GM19025 (cell line): ENCODE measurements at regions not wholly inside any gene's neighbourhood (a gene's known extent, or its start where the extent isn't known, plus 50 kb on each side); places are given as distances from the start of the nearest gene placed in this dataset.
"Not testable (repeated sequence)": the region's sequence is repeated elsewhere in the genome, so short reads cannot be mapped to it uniquely, and the experiment has no call there.

ENCODE experiments used
- ATAC-seq: cut with Tn5 transposase; IDR thresholded peaks from one replicate; pipeline ENCODE4 v1.9.1; 2021; ENCODE audit warnings: mild to moderate bottlenecking, low read depth, moderate library complexity; ENCODE audit not compliant: unreplicated experiment

- ATAC-seq: no peak
Measured at GRCh38 chr6:153325661-153326060, 194.6 kb upstream of the RGS17 start.

GRCh38 chr6:153312634-153313033 is 181.6 kb upstream of the RGS17 start:
- peak; percentile 64 for ATAC-seq

- ATAC-seq: no peak
Measured at GRCh38 chr6:153309651-153310050, 178.6 kb upstream of the RGS17 start.

- ATAC-seq: no peak
Measured at GRCh38 chr6:153302133-153302532, 171.1 kb upstream of the RGS17 start.

- ATAC-seq: no peak
Measured at GRCh38 chr6:153301602-153302001, 170.5 kb upstream of the RGS17 start.

GRCh38 chr6:153282456-153282855 is 151.4 kb upstream of the RGS17 start:
- not testable (repeated sequence) for ATAC-seq

- no peak for ATAC-seq
Measured at GRCh38 chr6:153275997-153276396, 144.9 kb upstream of the RGS17 start.

- ATAC-seq: no peak
Measured at GRCh38 chr6:153272201-153272980, 141.3 kb upstream of the RGS17 start.

- ATAC-seq: no peak
Measured at GRCh38 chr6:153263489-153263888, 132.4 kb upstream of the RGS17 start.

GRCh38 chr6:153251326-153251725 is 120.2 kb upstream of the RGS17 start:
- ATAC-seq: no peak

- ATAC-seq: no peak
Measured at GRCh38 chr6:153237670-153238069, 106.6 kb upstream of the RGS17 start.

- ATAC-seq: no peak
Measured at GRCh38 chr6:153231048-153231646, 100.1 kb upstream of the RGS17 start.

- no peak for ATAC-seq
Measured at GRCh38 chr6:153218184-153218792, 87.2 kb upstream of the RGS17 start.

- no peak for ATAC-seq
Measured at GRCh38 chr6:153216789-153217188, 85.7 kb upstream of the RGS17 start.

GRCh38 chr6:153215242-153215641 is 84.2 kb upstream of the RGS17 start:
- no peak for ATAC-seq

GRCh38 chr6:153214436-153214835 is 83.4 kb upstream of the RGS17 start:
- ATAC-seq: no peak

GRCh38 chr6:153210083-153210482 is 79.0 kb upstream of the RGS17 start:
- peak; percentile 77 for ATAC-seq

- no peak for ATAC-seq
Measured at GRCh38 chr6:153208706-153209105, 77.6 kb upstream of the RGS17 start.

- ATAC-seq: no peak
Measured at GRCh38 chr6:153207617-153208016, 76.5 kb upstream of the RGS17 start.

GRCh38 chr6:153207006-153207405 is 75.9 kb upstream of the RGS17 start:
- ATAC-seq: no peak

GRCh38 chr6:153192943-153193885 is 62.1 kb upstream of the RGS17 start:
- no peak for ATAC-seq
